Gastrocnemius medialis (tissue), 4 donors: ENCODE measurements at regions not wholly inside any gene's neighbourhood (a gene's known extent, or its start where the extent isn't known, plus 50 kb on each side); places are given as distances from the start of the nearest gene placed in this dataset.

Experiments
- ATAC-seq, 2 donors: fragments of 150-250 bp; one replicate each; pipeline ENCODE4 v1.9.1; 2016
- DNase-seq, 2 donors: peaks; one replicate each; pipeline ENCODE4 v3.0.0-alpha.2; 2019
- H3K27ac ChIP-seq, 4 donors: fragments of 200-600 bp; sonication (generic); 1 replicate in 1 of 4; 2 replicates in 3 of 4; pipeline ENCODE4 v1.5.1; 2016 to 2018; ENCODE audit warnings: mild to moderate bottlenecking in 2 of 4, moderate library complexity in 1 of 4
- H3K27me3 ChIP-seq, 3 donors: fragments of 200-600 bp; sonication (generic) in 2 of 3; 1 replicate in 1 of 3; 2 replicates in 2 of 3; pipeline versions ENCODE4 v1.5.1 to v1.6.0; 2016 to 2019; ENCODE audit warnings: mild to moderate bottlenecking in 1 of 3, moderate library complexity in 1 of 3
- H3K36me3 ChIP-seq, 2 donors: fragments of 200-600 bp; sonication (generic) in 1 of 2; one replicate each; pipeline ENCODE4 v1.5.1; 2017 to 2018
- H3K4me1 ChIP-seq, 2 donors: fragments of 200-600 bp; sonication (generic) in 1 of 2; one replicate each; pipeline ENCODE4 v1.5.1; 2016 to 2017; ENCODE audit warnings: mild to moderate bottlenecking in 2 of 2
- H3K4me3 ChIP-seq, 4 donors: fragments of 200-600 bp; sonication (generic) in 3 of 4; 1 replicate in 1 of 4; 2 replicates in 3 of 4; pipeline ENCODE4 v1.5.1; 2016 to 2019; ENCODE audit warnings: mild to moderate bottlenecking in 2 of 4
- H3K9me3 ChIP-seq, 3 donors: fragments of 200-600 bp; sonication (generic) in 2 of 3; 1 replicate in 1 of 3; 2 replicates in 2 of 3; pipeline ENCODE4 v1.5.1; 2016 to 2019
- POLR2A ChIP-seq, 2 donors: fragments of 450-650 bp; IDR thresholded peaks; one replicate each; pipeline ENCODE4 v1.6.1; 2017; ENCODE audit warnings: antibody characterized with exemption in 2 of 2, mild to moderate bottlenecking in 2 of 2, moderate library complexity in 2 of 2
- in situ Hi-C, 4 donors: fragments of 200-750 bp; cut with MboI; loops; one replicate each; pipeline versions ENCODE4 v1.15.0 to v1.8.0; 2017; ENCODE audit warnings: low sequenced_read_pairs in 4 of 4
- intact Hi-C: fragments of 100-400 bp; cut with DNase I; formaldehyde crosslinking; loops from one replicate; pipeline ENCODE4 v1.15.1; 2023; ENCODE audit warnings: low total_unique reads
- TF ChIP-seq, protein P1 (sequence below), 5 experiments: fragments of 450-650 bp in 3 of 5; fragments of 200-600 bp in 2 of 5; sonication (generic) in 2 of 5; IDR thresholded peaks in 4 of 5; conservative IDR thresholded peaks in 1 of 5; 1 replicate in 4 of 5; 2 replicates in 1 of 5; pipeline ENCODE4 v1.5.1; 2016 to 2019; ENCODE audit warnings: antibody characterized with exemption in 5 of 5, mild to moderate bottlenecking in 3 of 5, moderate library complexity in 3 of 5

DNA sequence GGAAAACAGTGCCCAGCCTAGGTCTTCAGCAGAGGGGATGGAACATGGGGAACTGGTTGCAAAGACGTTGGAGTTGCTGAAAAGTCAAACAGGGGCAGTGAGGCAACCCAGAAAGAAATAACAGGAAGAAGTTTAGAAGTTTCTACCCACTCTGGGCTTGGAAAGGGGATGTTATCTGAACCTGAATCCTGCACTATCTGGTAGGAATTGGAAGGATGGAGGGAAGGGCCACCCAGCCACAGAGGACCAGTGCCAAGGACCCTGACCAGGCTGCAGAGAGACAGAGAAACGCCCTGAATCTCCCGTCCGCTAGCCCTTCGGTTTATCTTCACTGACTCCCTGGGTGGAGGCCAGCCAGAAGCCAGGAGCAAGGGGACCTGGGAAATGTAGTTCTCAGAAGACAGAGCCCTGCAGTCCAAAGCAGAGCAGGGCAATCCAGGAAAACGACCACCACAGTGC lies 217.3 kb upstream of the RREB1 start:
- in situ Hi-C loops (loop anchor here in 1 of 4 donors (5.0 to 10.0 kb wide), 2 partner anchors 63 to 156 kb away; no protein-coding TSS in a partner anchor), intact Hi-C loops (loop anchor here (5.0 kb wide), 1 partner anchor 247 kb away; no protein-coding TSS in a partner anchor)
- ATAC-seq: no peak
- peak overlapping the region; percentile 93 to 98 (median 96) for H3K27ac ChIP-seq
- peak in 1 of 2 donors; percentile 67 for DNase-seq
- no peak for TF ChIP-seq POLR2A (IDR thresholded peaks at IDR 0.05)
- TF ChIP-seq, protein P1, sequence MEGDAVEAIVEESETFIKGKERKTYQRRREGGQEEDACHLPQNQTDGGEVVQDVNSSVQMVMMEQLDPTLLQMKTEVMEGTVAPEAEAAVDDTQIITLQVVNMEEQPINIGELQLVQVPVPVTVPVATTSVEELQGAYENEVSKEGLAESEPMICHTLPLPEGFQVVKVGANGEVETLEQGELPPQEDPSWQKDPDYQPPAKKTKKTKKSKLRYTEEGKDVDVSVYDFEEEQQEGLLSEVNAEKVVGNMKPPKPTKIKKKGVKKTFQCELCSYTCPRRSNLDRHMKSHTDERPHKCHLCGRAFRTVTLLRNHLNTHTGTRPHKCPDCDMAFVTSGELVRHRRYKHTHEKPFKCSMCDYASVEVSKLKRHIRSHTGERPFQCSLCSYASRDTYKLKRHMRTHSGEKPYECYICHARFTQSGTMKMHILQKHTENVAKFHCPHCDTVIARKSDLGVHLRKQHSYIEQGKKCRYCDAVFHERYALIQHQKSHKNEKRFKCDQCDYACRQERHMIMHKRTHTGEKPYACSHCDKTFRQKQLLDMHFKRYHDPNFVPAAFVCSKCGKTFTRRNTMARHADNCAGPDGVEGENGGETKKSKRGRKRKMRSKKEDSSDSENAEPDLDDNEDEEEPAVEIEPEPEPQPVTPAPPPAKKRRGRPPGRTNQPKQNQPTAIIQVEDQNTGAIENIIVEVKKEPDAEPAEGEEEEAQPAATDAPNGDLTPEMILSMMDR (IDR thresholded peaks at IDR 0.05 in 4 of 5, conservative IDR thresholded peaks at IDR 0.05 in 1 of 5): no peak
- peak overlapping the region in 1 of 4 donors; percentile 5 for H3K4me3 ChIP-seq
- H3K36me3 ChIP-seq: no peaks in the 10 kb centered on the region
- H3K4me1 ChIP-seq: peaks cover 44 to 56% of the 10 kb centered on the region in 2 donors
- no peaks in the 10 kb centered on the region for H3K9me3 ChIP-seq
- H3K27me3 ChIP-seq: no peaks in the 10 kb centered on the region

DNA sequence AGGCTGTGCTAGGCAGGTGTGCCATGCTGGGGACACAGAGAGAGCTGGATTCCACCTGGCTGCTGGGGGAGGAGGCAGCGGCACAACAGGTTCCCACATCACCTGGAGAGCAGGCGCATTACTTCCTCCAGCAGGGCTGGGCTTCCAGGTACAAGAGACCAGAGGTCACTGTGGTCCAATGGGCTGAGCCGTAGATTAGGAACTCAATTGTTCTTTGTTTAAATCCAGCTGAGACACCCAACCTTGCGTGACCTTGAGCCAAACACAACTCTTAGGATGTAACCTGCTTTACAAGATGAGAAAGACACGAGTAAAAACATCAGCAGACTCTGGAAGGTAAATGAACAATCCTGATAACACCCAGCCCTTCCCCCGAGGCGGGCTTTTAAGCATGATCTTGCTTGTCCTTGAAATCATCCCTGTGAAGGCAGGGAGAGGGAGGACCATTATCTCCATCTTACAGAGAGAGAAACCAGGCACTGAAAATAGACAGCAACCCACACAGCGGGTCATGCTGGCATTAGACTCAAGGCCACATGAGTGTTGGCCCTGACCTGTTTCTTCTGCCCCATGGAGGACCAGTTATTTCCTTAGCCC lies 216.5 kb upstream of the RREB1 start:
- Histone ChIP-seq H3K27me3 (no peaks in the 10 kb centered on the region), H3K9me3 (no peaks in the 10 kb centered on the region), H3K36me3 (no peaks in the 10 kb centered on the region), H3K27ac (peak overlapping the region; percentile 93 to 98 (median 96)), H3K4me3 (no peak overlapping the region), H3K4me1 (peaks cover 44 to 48% of the 10 kb centered on the region in 2 donors)
- intact Hi-C loops: loop anchor here (5.0 kb wide), 1 partner anchor 246 kb away; no protein-coding TSS in a partner anchor
- no peak for DNase-seq
- TF ChIP-seq POLR2A (IDR thresholded peaks at IDR 0.05): no peak
- TF ChIP-seq, protein P1 (IDR thresholded peaks at IDR 0.05 in 4 of 5, conservative IDR thresholded peaks at IDR 0.05 in 1 of 5): no peak
- ATAC-seq: no peak
- in situ Hi-C loops: loop anchor here in 1 of 4 donors (5.0 to 10.0 kb wide), 2 partner anchors 64 to 156 kb away; no protein-coding TSS in a partner anchor

DNA sequence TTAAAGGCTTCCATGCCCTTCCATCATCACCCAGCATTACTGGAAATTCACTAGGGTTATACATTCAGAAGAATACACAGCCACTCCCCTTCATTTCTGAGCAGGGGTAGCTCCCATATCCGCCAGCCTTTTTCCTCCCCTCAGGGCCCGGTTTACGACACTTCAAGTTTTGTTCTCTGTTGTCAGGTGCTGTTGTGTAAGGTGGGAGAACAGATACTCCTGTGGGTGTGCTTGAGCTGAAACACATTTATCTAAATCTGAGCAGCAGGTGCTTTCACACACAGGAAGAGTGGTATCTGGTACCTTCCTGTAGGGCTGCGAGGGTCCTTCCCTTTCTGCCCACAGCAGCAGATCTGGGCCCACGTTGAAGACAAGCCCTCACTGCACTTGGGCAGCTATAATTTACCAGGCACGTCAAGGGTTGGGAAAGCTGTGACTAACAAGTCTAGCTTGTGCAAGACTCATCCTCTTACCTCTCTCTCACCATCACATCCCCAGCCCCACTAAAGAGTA lies 215.8 kb upstream of the RREB1 start:
- in situ Hi-C loops: loop anchor here in 1 of 4 donors (5.0 to 10.0 kb wide), 2 partner anchors 65 to 157 kb away; no protein-coding TSS in a partner anchor
- DNase-seq (peak; percentile 73 to 80), ATAC-seq (peak; percentile 75 to 76)
- peak overlapping the region; percentile 93 to 98 (median 96) for H3K27ac ChIP-seq
- no peaks in the 10 kb centered on the region for H3K9me3 ChIP-seq
- H3K4me1 ChIP-seq: peaks cover 44% of the 10 kb centered on the region in 2 donors
- no peaks in the 10 kb centered on the region for H3K36me3 ChIP-seq
- TF ChIP-seq POLR2A (IDR thresholded peaks at IDR 0.05): peak; percentile 52 to 53
- TF ChIP-seq, protein P1 (IDR thresholded peaks at IDR 0.05 in 4 of 5, conservative IDR thresholded peaks at IDR 0.05 in 1 of 5): no peak
- intact Hi-C loops: loop anchor here (1.0 to 5.0 kb wide), 5 partner anchors 35 to 245 kb away; no protein-coding TSS in a partner anchor
- H3K4me3 ChIP-seq: no peak overlapping the region
- no peaks in the 10 kb centered on the region for H3K27me3 ChIP-seq

DNA sequence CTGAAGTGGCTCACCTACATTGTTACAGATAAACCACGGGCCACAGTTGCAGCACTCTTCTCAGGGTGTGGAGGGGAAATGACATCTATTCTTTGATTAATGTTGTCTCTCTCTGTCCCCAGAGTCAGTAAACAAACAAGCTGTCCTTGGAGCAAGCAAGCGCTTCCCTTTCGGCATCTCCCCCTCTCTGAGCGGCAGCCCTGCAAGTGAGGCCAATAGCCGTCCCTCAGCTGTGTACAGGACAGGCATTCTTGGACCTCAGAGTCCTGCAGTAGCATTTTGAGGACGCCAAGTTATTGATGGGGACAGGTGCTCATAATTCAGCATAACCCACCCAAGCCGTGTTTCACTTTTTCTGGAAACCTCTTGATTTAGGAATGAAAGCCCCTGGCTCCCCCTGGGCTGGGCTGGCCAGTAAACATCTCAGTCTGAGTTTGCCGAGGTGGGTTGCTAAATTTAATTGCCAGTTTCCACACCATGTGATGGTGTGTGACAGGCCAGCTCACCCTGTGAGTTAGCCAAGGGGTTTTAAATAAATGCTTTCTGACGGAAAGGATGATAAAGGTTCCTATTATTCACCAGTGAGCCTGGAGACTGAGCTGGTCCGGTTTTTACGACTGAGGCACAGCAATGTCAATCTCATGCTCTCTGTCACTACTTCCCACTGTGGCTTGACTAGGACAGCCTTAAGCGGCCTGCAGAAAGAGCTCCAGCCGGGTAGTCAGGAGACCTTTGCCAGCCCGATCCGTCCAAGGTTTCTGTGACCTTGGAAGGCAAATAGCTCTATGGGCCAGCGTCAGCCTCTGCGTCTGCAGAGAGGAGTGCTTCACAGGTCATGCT lies 214.8 kb upstream of the RREB1 start:
- Histone ChIP-seq H3K27me3 (no peaks in the 10 kb centered on the region), H3K9me3 (no peaks in the 10 kb centered on the region), H3K4me3 (peak overlapping the region; percentile 5 to 31 (median 25)), H3K27ac (peak overlapping the region; percentile 93 to 98 (median 96)), H3K4me1 (peaks cover 40 to 44% of the 10 kb centered on the region in 2 donors), H3K36me3 (no peaks in the 10 kb centered on the region)
- ATAC-seq (peak; percentile 75 to 82), DNase-seq (peak; percentile 91 to 93)
- TF ChIP-seq POLR2A (IDR thresholded peaks at IDR 0.05): peak; percentile 45 to 70
- TF ChIP-seq, protein P1 (IDR thresholded peaks at IDR 0.05 in 4 of 5, conservative IDR thresholded peaks at IDR 0.05 in 1 of 5): no peak
- intact Hi-C loops (loop anchor here (1.0 to 5.0 kb wide), 5 partner anchors 34 to 244 kb away; no protein-coding TSS in a partner anchor), in situ Hi-C loops (loop anchor here in 1 of 4 donors (5.0 to 10.0 kb wide), 2 partner anchors 66 to 158 kb away; no protein-coding TSS in a partner anchor)
